ENCODE measurements at regions not wholly inside any gene's neighbourhood (a gene's known extent, or its start where the extent isn't known, plus 50 kb on each side); places are given as distances from the start of the nearest gene placed in this dataset.

DNA sequence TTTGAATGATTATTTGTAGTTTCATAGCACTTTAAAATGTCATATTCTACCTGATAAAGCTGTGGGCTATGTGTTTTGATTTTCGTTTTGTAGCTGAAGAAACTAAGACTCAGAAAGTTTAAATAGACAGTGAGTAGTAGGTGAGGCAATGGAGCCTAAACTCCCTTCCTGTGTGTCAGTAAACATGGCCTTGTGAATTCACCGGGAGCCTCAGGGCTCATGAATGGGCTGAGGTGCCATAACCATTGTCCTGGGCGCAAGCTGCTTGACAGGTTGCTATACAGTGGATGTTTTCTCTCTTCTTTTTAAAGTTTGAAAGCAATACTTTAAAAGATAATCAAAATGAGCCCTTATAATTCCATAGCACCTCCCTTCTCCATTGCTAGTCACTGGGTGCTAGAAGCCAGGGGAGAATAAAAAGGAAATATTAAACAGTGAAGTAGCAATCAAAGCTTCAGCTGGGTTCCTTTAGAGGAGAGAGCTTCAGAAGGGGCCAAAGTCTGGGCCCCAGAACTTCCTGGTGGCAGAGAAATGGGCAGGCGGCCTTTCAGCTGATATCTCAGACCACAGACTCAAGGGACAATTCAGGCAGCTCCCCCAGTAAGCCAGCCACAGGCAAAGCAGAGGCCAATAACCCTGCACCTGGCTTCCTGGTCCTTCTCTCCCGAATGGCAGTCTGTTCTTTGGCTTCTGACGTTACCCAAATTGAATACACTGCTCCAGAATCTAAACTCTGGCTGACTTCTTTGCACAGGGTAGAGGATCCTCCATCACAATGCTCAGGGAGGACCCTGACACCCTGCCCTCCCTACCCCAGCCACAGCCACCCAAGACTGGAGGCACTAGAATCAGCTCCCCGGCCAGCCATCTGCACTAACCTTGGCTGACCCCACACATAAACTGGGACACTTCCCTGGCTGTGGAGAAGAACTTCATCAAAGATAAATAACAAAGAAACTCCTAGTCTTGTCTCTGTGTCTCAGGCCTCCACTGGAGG, 51.8 kb upstream of the NPAS2 start:
- DNase-seq, result no peak
